ENCODE measurements at regions not wholly inside any gene's neighbourhood (a gene's known extent, or its start where the extent isn't known, plus 50 kb on each side); places are given as distances from the start of the nearest gene placed in this dataset.
"Not testable (repeated sequence)": the region's sequence is repeated elsewhere in the genome, so short reads cannot be mapped to it uniquely, and the experiment has no call there.

- ATAC-seq (replicated peaks; ENCODE audit: extremely low read depth, poor library complexity, severe bottlenecking): no peak
Measured at GRCh38 chr2:45105050-45105582, 95.9 kb upstream of the SIX2 start.

GRCh38 chr2:45104429-45104828, 95.2 kb upstream of the SIX2 start:
- no peaks in the 10 kb centered on the region for H3K9me3 Mint-ChIP-seq
- ATAC-seq (replicated peaks; ENCODE audit: extremely low read depth, poor library complexity, severe bottlenecking): no peak
- no peaks in the 10 kb centered on the region for H3K36me3 Mint-ChIP-seq (ENCODE audit: insufficient read depth)

More at GRCh38 chr2:45105050-45105582, 95.9 kb upstream of the SIX2 start:
- no peaks in the 10 kb centered on the region for H3K9me3 Mint-ChIP-seq
- H3K36me3 Mint-ChIP-seq (ENCODE audit: insufficient read depth): no peaks in the 10 kb centered on the region
- no peak for DNase-seq (ENCODE audit: low spot score in 2 of 2)
- no peaks in the 10 kb centered on the region for H3K4me1 Mint-ChIP-seq
- no peak overlapping the region for H3K27ac Mint-ChIP-seq (ENCODE audit: low read depth)
- no peak overlapping the region for H3K4me3 Mint-ChIP-seq
- peaks cover 33% of the 10 kb centered on the region for H3K27me3 Mint-ChIP-seq

GRCh38 chr2:45103351-45104345, 94.4 kb upstream of the SIX2 start:
- no peak for DNase-seq (ENCODE audit: low spot score in 2 of 2)
- Mint-ChIP-seq H3K4me3 (no peak overlapping the region), H3K27ac (ENCODE audit: low read depth) (no peak overlapping the region), H3K36me3 (ENCODE audit: insufficient read depth) (no peaks in the 10 kb centered on the region), H3K27me3 (peaks cover 33% of the 10 kb centered on the region), H3K4me1 (no peaks in the 10 kb centered on the region), H3K9me3 (no peaks in the 10 kb centered on the region)
- ATAC-seq (replicated peaks; ENCODE audit: extremely low read depth, poor library complexity, severe bottlenecking): no peak

More at GRCh38 chr2:45104429-45104828, 95.2 kb upstream of the SIX2 start:
- DNase-seq (ENCODE audit: low spot score in 2 of 2): no peak
- H3K27ac Mint-ChIP-seq (ENCODE audit: low read depth): no peak overlapping the region
- peaks cover 33% of the 10 kb centered on the region for H3K27me3 Mint-ChIP-seq
- no peaks in the 10 kb centered on the region for H3K4me1 Mint-ChIP-seq
- H3K4me3 Mint-ChIP-seq: no peak overlapping the region

GRCh38 chr2:45102579-45103117, 93.4 kb upstream of the SIX2 start:
- H3K27me3 Mint-ChIP-seq: peaks cover 35% of the 10 kb centered on the region
- no peak overlapping the region for H3K27ac Mint-ChIP-seq (ENCODE audit: low read depth)
- H3K4me1 Mint-ChIP-seq: no peaks in the 10 kb centered on the region
- no peaks in the 10 kb centered on the region for H3K9me3 Mint-ChIP-seq
- ATAC-seq (replicated peaks; ENCODE audit: extremely low read depth, poor library complexity, severe bottlenecking) (no peak), DNase-seq (ENCODE audit: low spot score in 2 of 2) (no peak)
- H3K36me3 Mint-ChIP-seq (ENCODE audit: insufficient read depth): no peaks in the 10 kb centered on the region
- no peak overlapping the region for H3K4me3 Mint-ChIP-seq

GRCh38 chr2:45102141-45102540, 92.9 kb upstream of the SIX2 start:
- Mint-ChIP-seq H3K9me3 (no peaks in the 10 kb centered on the region), H3K4me1 (no peaks in the 10 kb centered on the region), H3K36me3 (ENCODE audit: insufficient read depth) (no peaks in the 10 kb centered on the region), H3K27me3 (peaks cover 40% of the 10 kb centered on the region), H3K4me3 (no peak overlapping the region), H3K27ac (ENCODE audit: low read depth) (no peak overlapping the region)
- no peak for ATAC-seq (replicated peaks; ENCODE audit: extremely low read depth, poor library complexity, severe bottlenecking)
- no peak for DNase-seq (ENCODE audit: low spot score in 2 of 2)

- H3K27me3 Mint-ChIP-seq: peaks cover 47% of the 10 kb centered on the region
- ATAC-seq (replicated peaks; ENCODE audit: extremely low read depth, poor library complexity, severe bottlenecking): no peak
- no peak overlapping the region for H3K4me3 Mint-ChIP-seq
- H3K4me1 Mint-ChIP-seq: no peaks in the 10 kb centered on the region
- no peak for DNase-seq (ENCODE audit: low spot score in 2 of 2)
- H3K27ac Mint-ChIP-seq (ENCODE audit: low read depth): no peak overlapping the region
- H3K36me3 Mint-ChIP-seq (ENCODE audit: insufficient read depth): no peaks in the 10 kb centered on the region
- H3K9me3 Mint-ChIP-seq: no peaks in the 10 kb centered on the region
Measured at GRCh38 chr2:45096996-45097395, 87.7 kb upstream of the SIX2 start.

GRCh38 chr2:45096038-45096437, 86.8 kb upstream of the SIX2 start:
- H3K27ac Mint-ChIP-seq (ENCODE audit: low read depth); H3K36me3 Mint-ChIP-seq (ENCODE audit: insufficient read depth); H3K4me3 Mint-ChIP-seq; ATAC-seq (replicated peaks; ENCODE audit: extremely low read depth, poor library complexity, severe bottlenecking); DNase-seq (ENCODE audit: low spot score in 2 of 2); H3K9me3 Mint-ChIP-seq; H3K4me1 Mint-ChIP-seq: not testable (repeated sequence)
- peaks cover 52% of the 10 kb centered on the region for H3K27me3 Mint-ChIP-seq

GRCh38 chr2:45093663-45094062, 84.4 kb upstream of the SIX2 start:
- peaks cover 61% of the 10 kb centered on the region for H3K27me3 Mint-ChIP-seq
- no peaks in the 10 kb centered on the region for H3K9me3 Mint-ChIP-seq
- H3K36me3 Mint-ChIP-seq (ENCODE audit: insufficient read depth): no peaks in the 10 kb centered on the region
- H3K27ac Mint-ChIP-seq (ENCODE audit: low read depth): no peak overlapping the region
- no peak for DNase-seq (ENCODE audit: low spot score in 2 of 2)
- no peaks in the 10 kb centered on the region for H3K4me1 Mint-ChIP-seq
- H3K4me3 Mint-ChIP-seq: no peak overlapping the region
- ATAC-seq (replicated peaks; ENCODE audit: extremely low read depth, poor library complexity, severe bottlenecking): no peak

- H3K36me3 Mint-ChIP-seq (ENCODE audit: insufficient read depth): no peaks in the 10 kb centered on the region
- DNase-seq (ENCODE audit: low spot score in 2 of 2) (no peak), ATAC-seq (replicated peaks; ENCODE audit: extremely low read depth, poor library complexity, severe bottlenecking) (no peak)
- no peaks in the 10 kb centered on the region for H3K4me1 Mint-ChIP-seq
- no peak overlapping the region for H3K4me3 Mint-ChIP-seq
- H3K9me3 Mint-ChIP-seq: no peaks in the 10 kb centered on the region
- H3K27ac Mint-ChIP-seq (ENCODE audit: low read depth): no peak overlapping the region
- H3K27me3 Mint-ChIP-seq: peaks cover 61% of the 10 kb centered on the region
Measured at GRCh38 chr2:45093181-45093580, 83.9 kb upstream of the SIX2 start.

GRCh38 chr2:45089554-45090261, 80.5 kb upstream of the SIX2 start:
- H3K27ac Mint-ChIP-seq (ENCODE audit: low read depth): no peak overlapping the region

GRCh38 chr2:45085487-45085886, 76.2 kb upstream of the SIX2 start:
- no peak for ATAC-seq (replicated peaks; ENCODE audit: extremely low read depth, poor library complexity, severe bottlenecking)
- no peaks in the 10 kb centered on the region for H3K9me3 Mint-ChIP-seq

More at GRCh38 chr2:45089554-45090261, 80.5 kb upstream of the SIX2 start:
- DNase-seq (ENCODE audit: low spot score in 2 of 2) (no peak), ATAC-seq (replicated peaks; ENCODE audit: extremely low read depth, poor library complexity, severe bottlenecking) (no peak)
- H3K9me3 Mint-ChIP-seq: no peaks in the 10 kb centered on the region
- no peaks in the 10 kb centered on the region for H3K36me3 Mint-ChIP-seq (ENCODE audit: insufficient read depth)
- H3K27me3 Mint-ChIP-seq: peaks cover 40% of the 10 kb centered on the region
- no peak overlapping the region for H3K4me3 Mint-ChIP-seq
- no peaks in the 10 kb centered on the region for H3K4me1 Mint-ChIP-seq

GRCh38 chr2:45084361-45085020, 75.2 kb upstream of the SIX2 start:
- DNase-seq (ENCODE audit: low spot score in 2 of 2) (no peak), ATAC-seq (replicated peaks; ENCODE audit: extremely low read depth, poor library complexity, severe bottlenecking) (no peak)
- Mint-ChIP-seq H3K27me3 (peaks cover 21% of the 10 kb centered on the region), H3K4me1 (no peaks in the 10 kb centered on the region), H3K9me3 (no peaks in the 10 kb centered on the region), H3K27ac (ENCODE audit: low read depth) (no peak overlapping the region), H3K4me3 (no peak overlapping the region), H3K36me3 (ENCODE audit: insufficient read depth) (no peaks in the 10 kb centered on the region)

More at GRCh38 chr2:45085487-45085886, 76.2 kb upstream of the SIX2 start:
- no peaks in the 10 kb centered on the region for H3K4me1 Mint-ChIP-seq
- H3K27me3 Mint-ChIP-seq: peaks cover 25% of the 10 kb centered on the region
- no peaks in the 10 kb centered on the region for H3K36me3 Mint-ChIP-seq (ENCODE audit: insufficient read depth)
- no peak overlapping the region for H3K27ac Mint-ChIP-seq (ENCODE audit: low read depth)
- DNase-seq (ENCODE audit: low spot score in 2 of 2): no peak
- H3K4me3 Mint-ChIP-seq: no peak overlapping the region

Data from central memory CD8-positive, alpha-beta T cell (primary cell).